CD14-positive monocyte (primary cell): ENCODE measurements at regions not wholly inside any gene's neighbourhood (a gene's known extent, or its start where the extent isn't known, plus 50 kb on each side); places are given as distances from the start of the nearest gene placed in this dataset.

Experiments used
- DNase-seq, 3 donors: peaks; one replicate each; pipeline ENCODE4 v3.0.0-alpha.2; 2011 to 2022
- H2AFZ ChIP-seq: 2 replicates; pipeline ENCODE4 v1.6.0; 2012; ENCODE audit warnings: mild to moderate bottlenecking, low read depth, low read length, inconsistent platforms; ENCODE audit not compliant: insufficient read depth, poor library complexity, severe bottlenecking
- H3K27ac ChIP-seq, 2 donors: 1 replicate in 1 of 2; 2 replicates in 1 of 2; pipeline ENCODE4 v1.5.1; 2012 to 2013; ENCODE audit warnings: low read length in 2 of 2, control low read depth in 1 of 2, inconsistent platforms in 1 of 2, low read depth in 1 of 2, mild to moderate bottlenecking in 1 of 2
- H3K27me3 ChIP-seq, 2 donors: one replicate each; pipeline versions ENCODE4 v1.6.0 to v1.6.1; 2011 to 2013; ENCODE audit warnings: low read length in 2 of 2; ENCODE audit not compliant: control insufficient read depth in 2 of 2, insufficient read depth in 2 of 2
- H3K36me3 ChIP-seq, 2 donors: replicated peaks in 1 of 2; 1 replicate in 1 of 2; 2 replicates in 1 of 2; pipeline versions ENCODE4 v1.5.1 to v1.6.1; 2012 to 2013; ENCODE audit warnings: low read length in 2 of 2, control low read depth in 1 of 2, inconsistent platforms in 1 of 2, mild to moderate bottlenecking in 1 of 2; ENCODE audit not compliant: insufficient read depth in 2 of 2, control insufficient read depth in 1 of 2
- H3K4me1 ChIP-seq, 2 donors: 1 replicate in 1 of 2; 2 replicates in 1 of 2; pipeline versions ENCODE4 v1.5.1 to v1.6.1; 2012 to 2013; ENCODE audit warnings: low read length in 2 of 2, control low read depth in 1 of 2, inconsistent platforms in 1 of 2, mild to moderate bottlenecking in 1 of 2, moderate library complexity in 1 of 2; ENCODE audit not compliant: insufficient read depth in 2 of 2, control insufficient read depth in 1 of 2
- H3K4me2 ChIP-seq: replicated peaks from 2 replicates; pipeline ENCODE3; 2012; ENCODE audit warnings: low read length, moderate library complexity, mild to moderate bottlenecking; ENCODE audit not compliant: poor library complexity, severe bottlenecking; ENCODE audit errors: extremely low read depth
- H3K4me3 ChIP-seq, 3 experiments: fragments of 200-600 bp in 1 of 3; sonication (generic) in 1 of 3; replicated peaks in 1 of 3; 1 replicate in 2 of 3; 2 replicates in 1 of 3; pipeline ENCODE4 v1.5.1; 2011 to 2013; ENCODE audit warnings: low read length in 3 of 3, mild to moderate bottlenecking in 3 of 3, control low read depth in 2 of 3, low read depth in 2 of 3, inconsistent platforms in 1 of 3, moderate library complexity in 1 of 3
- H3K79me2 ChIP-seq: 2 replicates; pipeline ENCODE4 v1.6.0; 2012; ENCODE audit warnings: mild to moderate bottlenecking, control low read depth, inconsistent platforms, low read length, moderate library complexity; ENCODE audit not compliant: insufficient read depth
- H3K9ac ChIP-seq: 2 replicates; pipeline ENCODE4 v1.6.0; 2017; ENCODE audit warnings: low read length, mild to moderate bottlenecking; ENCODE audit not compliant: insufficient read depth, poor library complexity, severe bottlenecking
- H3K9me3 ChIP-seq, 2 donors: replicated peaks in 1 of 2; 1 replicate in 1 of 2; 2 replicates in 1 of 2; pipeline versions ENCODE4 v1.5.1 to v1.6.1; 2012 to 2013; ENCODE audit warnings: low read length in 2 of 2, control low read depth in 1 of 2; ENCODE audit not compliant: control insufficient read depth in 1 of 2, insufficient read depth in 1 of 2
- H4K20me1 ChIP-seq: 2 replicates; pipeline ENCODE4 v1.6.0; 2012; ENCODE audit warnings: mild to moderate bottlenecking, low read length, control low read depth, moderate library complexity; ENCODE audit not compliant: insufficient read depth
- H3K27ac Mint-ChIP-seq, 7 donors: one replicate each; pipeline ENCODE4 v1.8.0; 2020; ENCODE audit warnings: mild to moderate bottlenecking in 7 of 7, mixed read lengths in 7 of 7, moderate library complexity in 6 of 7, inconsistent platforms in 2 of 7
- H3K27me3 Mint-ChIP-seq, 3 donors: one replicate each; pipeline ENCODE4 v1.8.0; 2021 to 2022; ENCODE audit warnings: low read depth in 3 of 3, mild to moderate bottlenecking in 3 of 3, mixed read lengths in 3 of 3, moderate library complexity in 3 of 3, inconsistent platforms in 1 of 3
- H3K36me3 Mint-ChIP-seq, 2 donors: one replicate each; pipeline ENCODE4 v1.8.0; 2020; ENCODE audit warnings: mixed read lengths in 2 of 2, inconsistent platforms in 1 of 2, mild to moderate bottlenecking in 1 of 2
- H3K4me1 Mint-ChIP-seq: one replicate; pipeline ENCODE4 v1.8.0; 2020; ENCODE audit warnings: mild to moderate bottlenecking, mixed read lengths
- H3K4me3 Mint-ChIP-seq, 2 donors: one replicate each; pipeline ENCODE4 v1.8.0; 2020; ENCODE audit warnings: mild to moderate bottlenecking in 2 of 2, mixed read lengths in 2 of 2, moderate library complexity in 1 of 2
- H3K9me3 Mint-ChIP-seq, 7 donors: one replicate each; pipeline ENCODE4 v1.8.0; 2020 to 2022; ENCODE audit warnings: mixed read lengths in 7 of 7, mild to moderate bottlenecking in 6 of 7, moderate library complexity in 6 of 7, inconsistent platforms in 2 of 7
- WGBS: methylation state at CpG from one replicate; pipeline ENCODE4 v1.1.5; 2013; ENCODE audit warnings: missing lambda C conversion rate; ENCODE audit not compliant: insufficient coverage; 5-methylcytosine and 5-hydroxymethylcytosine counted together
- intact Hi-C, 2 donors: fragments of 100-400 bp; cut with micrococcal nuclease; formaldehyde crosslinking; loops; one replicate each; pipeline versions ENCODE4 v1.15.0 to v1.15.1; 2023
- TF ChIP-seq, protein P1 (sequence below): fragments of 200-600 bp; IDR thresholded peaks from one replicate; pipeline ENCODE4 v1.8.0; 2022; ENCODE audit warnings: antibody characterized with exemption, mild to moderate bottlenecking

- H4K20me1 ChIP-seq: no peaks in the 10 kb centered on the region
- no peaks in the 10 kb centered on the region for H3K79me2 ChIP-seq
- 100% methylated on average over 2 of the region's 3 CpGs for WGBS
- H3K4me1 ChIP-seq: no peaks in the 10 kb centered on the region
- no peak for DNase-seq
- Mint-ChIP-seq H3K9me3 (no peaks in the 10 kb centered on the region), H3K4me3 (no peak overlapping the region), H3K36me3 (no peaks in the 10 kb centered on the region), H3K27ac (no peak overlapping the region), H3K4me1 (no peaks in the 10 kb centered on the region), H3K27me3 (peaks cover 0 to 3% (median 1%) of the 10 kb centered on the region in 3 donors)
- intact Hi-C loops: no loop called here
- TF ChIP-seq, protein P1, sequence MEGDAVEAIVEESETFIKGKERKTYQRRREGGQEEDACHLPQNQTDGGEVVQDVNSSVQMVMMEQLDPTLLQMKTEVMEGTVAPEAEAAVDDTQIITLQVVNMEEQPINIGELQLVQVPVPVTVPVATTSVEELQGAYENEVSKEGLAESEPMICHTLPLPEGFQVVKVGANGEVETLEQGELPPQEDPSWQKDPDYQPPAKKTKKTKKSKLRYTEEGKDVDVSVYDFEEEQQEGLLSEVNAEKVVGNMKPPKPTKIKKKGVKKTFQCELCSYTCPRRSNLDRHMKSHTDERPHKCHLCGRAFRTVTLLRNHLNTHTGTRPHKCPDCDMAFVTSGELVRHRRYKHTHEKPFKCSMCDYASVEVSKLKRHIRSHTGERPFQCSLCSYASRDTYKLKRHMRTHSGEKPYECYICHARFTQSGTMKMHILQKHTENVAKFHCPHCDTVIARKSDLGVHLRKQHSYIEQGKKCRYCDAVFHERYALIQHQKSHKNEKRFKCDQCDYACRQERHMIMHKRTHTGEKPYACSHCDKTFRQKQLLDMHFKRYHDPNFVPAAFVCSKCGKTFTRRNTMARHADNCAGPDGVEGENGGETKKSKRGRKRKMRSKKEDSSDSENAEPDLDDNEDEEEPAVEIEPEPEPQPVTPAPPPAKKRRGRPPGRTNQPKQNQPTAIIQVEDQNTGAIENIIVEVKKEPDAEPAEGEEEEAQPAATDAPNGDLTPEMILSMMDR: no peak
- no peaks in the 10 kb centered on the region for H3K9me3 ChIP-seq
- H3K4me3 ChIP-seq: no peak overlapping the region
- no peaks in the 10 kb centered on the region for H3K36me3 ChIP-seq
- no peak overlapping the region for H3K4me2 ChIP-seq
- H3K27me3 ChIP-seq: no peaks in the 10 kb centered on the region
- H3K9ac ChIP-seq: no peak overlapping the region
- H2AFZ ChIP-seq: no peak overlapping the region
- no peak overlapping the region for H3K27ac ChIP-seq
These were observed 179.8 kb downstream of the ENC1 start for GRCh38 chr5:74460694-74461093.

GRCh38 chr5:74459984-74460383, 180.5 kb downstream of the ENC1 start:
- Histone ChIP-seq H3K9ac (no peak overlapping the region), H3K27me3 (no peaks in the 10 kb centered on the region), H3K79me2 (no peaks in the 10 kb centered on the region), H2AFZ (no peak overlapping the region), H3K4me2 (no peak overlapping the region), H3K36me3 (no peaks in the 10 kb centered on the region), H3K27ac (no peak overlapping the region), H3K4me3 (no peak overlapping the region), H4K20me1 (no peaks in the 10 kb centered on the region), H3K9me3 (no peaks in the 10 kb centered on the region), H3K4me1 (no peaks in the 10 kb centered on the region)
- no peak for DNase-seq
- Mint-ChIP-seq H3K36me3 (no peaks in the 10 kb centered on the region), H3K27me3 (peaks cover 0 to 3% (median 1%) of the 10 kb centered on the region in 3 donors), H3K4me3 (no peak overlapping the region), H3K27ac (no peak overlapping the region), H3K9me3 (no peaks in the 10 kb centered on the region), H3K4me1 (no peaks in the 10 kb centered on the region)
- TF ChIP-seq, protein P1: no peak
- no CpG with 5 or more reads among the region's 1 CpG for WGBS
- intact Hi-C loops: no loop called here
